Activated CD8-positive, alpha-beta memory T cell treated with anti-CD3 and anti-CD28 coated beads for 4 hours (primary cell): ENCODE measurements at regions not wholly inside any gene's neighbourhood (a gene's known extent, or its start where the extent isn't known, plus 50 kb on each side); places are given as distances from the start of the nearest gene placed in this dataset.

Experiments used
- DNase-seq, 2 donors: peaks; one replicate each; pipeline ENCODE4 v3.0.0-alpha.2; 2020; ENCODE audit warnings: low read depth in 2 of 2

DNA sequence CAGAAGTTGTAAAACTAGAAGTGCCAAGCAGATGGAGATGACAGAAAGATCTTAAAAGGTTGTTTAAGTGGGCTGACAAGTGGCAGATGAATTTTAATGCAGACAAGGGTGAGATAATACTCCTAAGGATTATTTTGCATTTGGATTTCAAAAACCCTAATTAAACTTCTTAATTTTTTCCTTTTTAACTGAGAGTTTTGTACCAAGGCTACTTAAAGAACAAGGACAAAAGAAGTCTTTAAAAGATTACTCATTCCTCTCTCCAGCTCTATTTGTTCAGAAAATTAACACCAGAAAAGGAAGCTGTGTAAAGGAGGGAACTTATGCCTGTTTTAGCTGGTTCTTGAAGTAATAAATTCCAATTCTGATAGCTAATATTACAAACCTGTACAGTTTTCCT, 275.4 kb downstream of the ETNK1 start:
- DNase-seq, result no peak

GRCh38 chr12:22904485-22904884, 279.5 kb downstream of the ETNK1 start:
- DNase-seq, result no peak

DNA sequence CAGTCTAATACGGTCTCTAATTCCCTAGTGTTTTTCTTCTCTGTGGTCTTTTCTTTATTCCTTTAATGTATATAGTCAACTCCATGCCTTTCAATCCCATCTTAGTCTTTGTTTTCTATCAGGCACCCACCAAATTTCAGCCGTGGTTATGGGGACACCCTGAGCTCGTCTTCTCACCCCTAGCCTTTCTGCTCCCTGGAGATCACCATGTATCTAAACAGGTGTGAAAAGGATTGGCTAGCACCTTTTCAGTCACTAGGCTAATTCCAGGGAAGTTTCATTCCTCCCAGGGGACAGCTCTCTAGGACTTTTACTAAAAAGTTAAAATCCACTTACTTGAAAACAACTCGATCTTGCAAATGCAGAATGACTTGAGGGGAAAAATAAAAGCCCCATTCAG, 291.3 kb downstream of the ETNK1 start:
- no peak for DNase-seq

DNA sequence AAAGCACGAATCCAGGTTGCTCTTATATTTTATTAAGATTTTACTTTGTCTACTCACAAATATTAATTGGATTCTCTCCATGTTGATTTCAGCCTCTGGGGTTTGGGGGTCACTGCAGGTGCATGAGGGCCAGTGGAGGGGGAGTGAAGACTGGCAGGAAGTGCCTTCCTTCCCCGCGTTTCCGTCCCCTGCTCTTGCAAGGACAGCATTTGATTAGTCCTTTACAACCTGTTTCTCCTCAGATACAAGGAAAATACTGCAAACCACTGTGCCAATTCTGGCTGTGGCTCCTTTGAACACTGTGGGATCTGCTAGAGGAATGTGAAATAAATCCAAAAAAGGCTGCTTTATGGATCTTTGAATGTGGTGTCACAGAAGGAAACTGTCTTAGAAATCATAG, 291.8 kb downstream of the ETNK1 start:
- DNase-seq, result no peak

- no peak for DNase-seq
These were observed 294.9 kb downstream of the ETNK1 start for GRCh38 chr12:22919883-22920282.

DNA sequence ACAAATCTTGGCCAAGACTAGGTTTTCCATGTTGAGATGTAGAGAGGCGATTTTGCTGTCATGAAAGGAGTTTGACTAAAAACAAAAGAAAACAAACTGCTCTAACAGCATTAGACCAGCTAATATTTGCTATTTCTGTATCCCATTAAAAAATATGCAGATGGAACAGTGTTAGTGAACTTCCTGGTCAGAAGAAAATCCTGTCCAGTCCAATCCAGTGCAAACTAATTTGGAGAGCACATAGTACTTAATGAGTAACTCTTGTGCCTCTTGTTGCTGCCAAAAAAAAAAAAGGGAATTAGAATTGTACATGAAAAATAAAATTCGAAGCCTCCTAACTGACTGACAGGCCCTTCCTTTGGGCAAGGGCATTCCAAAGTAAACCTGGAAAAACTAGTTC, 298.8 kb downstream of the ETNK1 start:
- DNase-seq, result no peak

GRCh38 chr12:22924391-22924790, 299.4 kb downstream of the ETNK1 start:
- no peak for DNase-seq

DNA sequence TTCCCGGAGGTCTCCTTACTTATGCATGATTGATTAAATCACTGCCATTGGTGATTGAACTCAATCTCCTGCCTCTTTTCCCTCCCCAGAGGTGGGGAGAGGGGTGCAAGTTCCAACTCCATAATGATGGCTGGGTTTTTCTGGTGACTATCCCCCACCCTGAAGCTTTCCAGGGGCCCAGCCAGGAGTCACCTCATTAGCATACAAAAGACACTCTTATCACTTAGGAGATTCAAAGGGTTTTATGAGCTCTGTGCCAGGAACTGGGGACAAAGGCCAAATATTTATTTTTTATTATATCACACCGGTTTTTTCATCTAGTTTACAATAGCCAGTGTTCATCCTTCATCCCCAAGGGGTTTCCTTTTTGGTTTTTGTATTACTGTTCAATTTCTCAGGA, 300.7 kb downstream of the ETNK1 start:
- DNase-seq, result no peak

DNA sequence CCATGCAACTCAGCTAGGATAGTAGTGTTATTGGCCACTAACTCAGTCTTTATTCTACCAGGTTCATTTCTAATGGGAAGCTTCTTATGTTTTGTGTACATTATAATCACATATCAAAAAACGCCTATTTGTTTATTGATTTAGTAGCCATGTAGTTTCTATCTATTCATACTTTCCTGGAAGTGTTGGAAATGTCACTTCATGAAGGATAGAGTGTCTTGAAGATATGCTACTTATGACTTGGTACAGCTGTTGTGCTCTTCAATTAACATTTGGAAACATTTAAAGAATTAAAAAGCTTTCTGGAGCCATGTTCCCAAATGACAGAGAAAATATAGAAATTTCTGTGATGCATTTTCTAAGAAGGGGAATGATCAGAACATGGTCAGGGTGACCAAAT, 307.5 kb downstream of the ETNK1 start:
- DNase-seq, result no peak

DNA sequence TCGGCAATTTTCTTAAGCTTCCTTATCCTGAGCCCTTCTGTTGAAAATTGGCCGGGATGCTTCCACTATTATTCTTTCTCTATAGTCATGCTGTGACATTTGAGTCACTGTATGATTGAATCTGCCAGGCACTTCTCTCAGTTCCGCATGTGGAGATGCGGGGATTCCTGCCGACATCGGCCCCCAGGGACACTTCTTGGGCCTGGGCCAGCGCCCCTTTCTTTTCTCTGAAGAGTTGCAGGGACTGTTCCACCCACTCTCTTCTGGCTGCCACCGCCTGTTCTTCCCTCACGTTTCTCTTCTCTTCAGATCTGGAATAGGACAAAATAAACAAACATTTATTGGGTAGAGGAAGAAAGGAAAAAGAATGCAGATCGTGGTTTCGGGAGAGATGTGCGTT, 310.1 kb downstream of the ETNK1 start:
- DNase-seq, result no peak

GRCh38 chr12:22935501-22935900, 310.5 kb downstream of the ETNK1 start:
- DNase-seq, result no peak

GRCh38 chr12:22938323-22938722, 313.4 kb downstream of the ETNK1 start:
- DNase-seq, result no peak

DNA sequence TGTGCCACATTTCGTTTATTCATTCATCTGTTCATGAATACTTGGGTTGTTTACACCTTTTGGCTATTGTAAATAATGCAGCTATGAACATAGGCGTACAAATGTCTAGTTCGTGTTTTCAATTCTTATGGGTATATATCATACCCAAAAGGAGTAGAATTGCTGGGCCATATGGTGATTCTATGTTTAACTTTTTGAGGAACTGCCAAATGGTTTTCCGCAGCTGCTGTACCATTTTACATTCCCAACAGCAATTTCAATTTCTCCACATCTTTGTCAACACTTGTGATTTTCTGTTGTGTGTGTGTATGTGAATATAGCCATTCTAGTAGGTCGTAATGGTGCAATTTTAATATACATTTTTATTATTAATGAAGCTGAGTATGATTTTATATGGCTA, 326.2 kb downstream of the ETNK1 start:
- no peak for DNase-seq

- DNase-seq, result no peak
These were observed 331.7 kb downstream of the ETNK1 start for GRCh38 chr12:22956690-22957089.

- DNase-seq, result no peak
These were observed 342.2 kb downstream of the ETNK1 start for GRCh38 chr12:22967171-22967570.

DNA sequence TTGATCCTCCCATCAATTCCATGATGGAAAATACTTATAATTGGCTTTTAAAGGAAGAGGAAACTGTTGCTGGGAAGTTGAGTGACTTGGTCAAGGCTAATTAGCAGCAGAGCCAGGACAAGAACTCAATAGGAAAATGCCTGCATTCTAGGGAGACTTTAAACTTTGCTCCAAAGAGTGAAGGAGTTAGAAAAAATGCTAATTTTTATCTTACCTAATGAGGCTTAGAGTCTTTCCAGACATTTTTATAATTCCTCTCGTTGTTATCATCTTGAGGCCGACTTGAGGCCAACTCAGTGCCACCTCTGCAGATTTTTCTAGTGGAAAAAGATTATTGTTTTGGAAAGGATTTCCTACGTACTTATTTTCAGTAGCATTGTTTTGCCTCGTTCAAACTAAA, 344.6 kb downstream of the ETNK1 start:
- DNase-seq, result no peak

GRCh38 chr12:22971247-22971646, 346.3 kb downstream of the ETNK1 start:
- DNase-seq, result no peak

DNA sequence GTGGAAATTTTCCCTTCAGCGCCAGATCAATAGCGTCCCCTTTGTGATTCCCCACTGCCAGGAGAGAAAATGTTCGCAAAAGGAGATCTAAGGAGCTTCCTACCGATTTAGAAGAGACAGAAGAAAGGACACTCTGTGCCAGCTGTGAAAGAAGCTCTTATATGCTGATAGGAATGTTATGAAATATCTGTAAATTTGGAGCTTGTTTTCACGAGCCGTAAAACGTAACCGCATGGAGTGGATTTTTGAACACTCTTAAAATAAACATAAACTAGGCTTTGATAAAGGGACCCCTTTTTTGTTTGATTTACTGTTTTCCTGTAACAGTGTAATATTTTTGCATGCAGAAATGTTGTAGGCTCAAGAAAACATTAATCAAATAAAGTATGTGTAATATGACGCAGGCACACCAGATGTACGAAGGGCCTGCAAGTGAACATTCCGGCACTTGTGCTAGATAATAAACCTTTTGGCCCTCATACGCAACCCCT, 346.8 kb downstream of the ETNK1 start:
- DNase-seq, result no peak

DNA sequence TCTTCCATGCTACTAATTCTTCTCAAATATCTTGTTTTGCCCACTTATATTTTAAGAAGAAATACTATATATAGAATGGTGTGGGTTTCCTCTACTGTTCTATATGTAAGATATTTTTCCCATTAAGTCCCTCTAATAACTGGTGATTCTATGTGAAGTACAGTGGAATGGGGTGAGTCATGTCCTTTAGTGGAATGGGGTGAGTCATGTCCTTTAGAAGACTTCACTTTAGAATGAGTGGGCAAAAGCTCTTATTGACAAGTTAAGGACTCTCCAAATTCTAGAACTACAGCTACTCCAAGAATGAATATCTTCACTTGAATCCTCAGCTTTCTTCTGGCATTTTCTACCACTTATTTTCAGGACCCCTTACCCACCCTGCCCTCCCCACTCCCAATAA, 349.9 kb downstream of the ETNK1 start:
- no peak for DNase-seq

- DNase-seq, result no peak
These were observed 354.0 kb downstream of the ETNK1 start for GRCh38 chr12:22978962-22979361.

DNA sequence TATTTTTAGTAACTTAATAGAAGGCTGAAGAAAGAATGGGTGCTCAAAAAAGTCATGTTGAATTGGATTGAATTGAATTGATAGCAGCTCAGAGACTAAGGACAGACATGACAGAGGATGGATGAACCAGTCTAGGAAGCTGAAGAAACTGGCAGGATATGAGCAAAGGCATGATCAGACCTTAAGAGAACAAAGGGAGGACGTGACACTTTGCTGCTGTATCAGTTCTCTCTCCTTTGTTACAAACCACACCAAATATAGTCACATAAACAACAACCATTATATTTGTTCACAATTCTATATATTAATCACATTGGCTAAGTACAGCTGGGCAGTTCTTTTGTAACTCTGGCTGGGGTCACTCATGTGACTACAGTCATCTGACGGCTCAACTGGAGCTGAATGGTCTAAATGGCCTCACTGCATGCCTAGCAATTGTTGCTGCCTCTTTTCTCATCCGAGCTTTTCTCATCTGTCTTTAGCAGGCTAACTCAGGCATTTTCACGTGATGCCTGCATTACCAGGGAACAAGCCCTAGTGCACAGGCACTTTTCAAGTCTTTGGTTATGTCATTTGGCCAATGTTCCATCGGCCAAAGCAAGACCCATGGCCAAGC, 355.0 kb downstream of the ETNK1 start:
- DNase-seq, result no peak

GRCh38 chr12:22981711-22982110, 356.7 kb downstream of the ETNK1 start:
- no peak for DNase-seq

DNA sequence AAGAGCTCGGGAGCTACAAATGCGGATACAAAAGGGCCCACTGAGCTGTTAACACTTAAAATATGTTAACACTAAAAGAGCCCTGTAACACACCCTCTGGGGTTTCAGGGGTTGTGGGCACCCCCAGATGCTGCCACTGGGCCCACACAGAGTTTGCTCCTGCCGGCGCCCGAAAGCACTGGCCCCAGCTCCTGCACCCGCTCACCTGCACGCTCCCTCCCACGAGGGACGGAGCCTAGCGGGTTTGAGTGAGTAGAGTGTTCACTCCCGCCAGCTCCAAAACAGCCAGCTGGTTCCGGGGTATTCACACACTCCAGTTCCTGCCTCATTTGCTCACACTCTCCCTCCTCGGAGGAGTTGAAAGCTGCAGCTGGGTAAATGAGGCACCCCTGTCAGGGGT, 357.7 kb downstream of the ETNK1 start:
- no peak for DNase-seq

- no peak for DNase-seq
These were observed 362.0 kb downstream of the ETNK1 start for GRCh38 chr12:22986997-22987396.
